Stimulated activated CD8-positive, alpha-beta memory T cell treated with anti-CD3 and anti-CD28 coated beads, Interleukin-15, amount 100 ng/mL, for 48 hours (primary cell): ENCODE measurements at regions not wholly inside any gene's neighbourhood (a gene's known extent, or its start where the extent isn't known, plus 50 kb on each side); places are given as distances from the start of the nearest gene placed in this dataset.
"Not testable (repeated sequence)": the region's sequence is repeated elsewhere in the genome, so short reads cannot be mapped to it uniquely, and the experiment has no call there.

Experiments used
- DNase-seq, 2 donors: peaks; one replicate each; pipeline ENCODE4 v3.0.0-alpha.2; 2020; ENCODE audit warnings: low read depth in 2 of 2

- no peak for DNase-seq
Measured at GRCh38 chr9:115301581-115301980, 183.6 kb upstream of the TNC start.

GRCh38 chr9:115305543-115305942 is 187.6 kb upstream of the TNC start:
- DNase-seq: no peak

GRCh38 chr9:115306865-115307264 is 188.9 kb upstream of the TNC start:
- DNase-seq: no peak

- DNase-seq: no peak
Measured at GRCh38 chr9:115313545-115313944, 195.6 kb upstream of the TNC start.

- DNase-seq: no peak
Measured at GRCh38 chr9:115326461-115326860, 208.5 kb upstream of the TNC start.

- DNase-seq: no peak
Measured at GRCh38 chr9:115327436-115328122, 209.6 kb upstream of the TNC start.

- DNase-seq: no peak
Measured at GRCh38 chr9:115328228-115328627, 210.3 kb upstream of the TNC start.

GRCh38 chr9:115328677-115329076 is 210.7 kb upstream of the TNC start:
- DNase-seq: no peak

- no peak for DNase-seq
Measured at GRCh38 chr9:115333277-115334070, 215.5 kb upstream of the TNC start.

- no peak for DNase-seq
Measured at GRCh38 chr9:115335439-115335838, 217.5 kb upstream of the TNC start.

GRCh38 chr9:115340314-115340713 is 222.4 kb upstream of the TNC start:
- DNase-seq: no peak

GRCh38 chr9:115341426-115341825 is 223.5 kb upstream of the TNC start:
- no peak for DNase-seq

GRCh38 chr9:115347776-115348175 is 229.8 kb upstream of the TNC start:
- not testable (repeated sequence) for DNase-seq

GRCh38 chr9:115348936-115349335 is 231.0 kb upstream of the TNC start:
- DNase-seq: not testable (repeated sequence)

GRCh38 chr9:115349542-115349941 is 231.6 kb upstream of the TNC start:
- DNase-seq: no peak

GRCh38 chr9:115350548-115350947 is 232.6 kb upstream of the TNC start:
- no peak for DNase-seq

GRCh38 chr9:115353681-115354080 is 235.7 kb upstream of the TNC start:
- DNase-seq: no peak

- no peak for DNase-seq
Measured at GRCh38 chr9:115357821-115358220, 239.9 kb upstream of the TNC start.

GRCh38 chr9:115359017-115359780 is 241.2 kb upstream of the TNC start:
- DNase-seq: no peak

- no peak for DNase-seq
Measured at GRCh38 chr9:115360122-115360521, 242.2 kb upstream of the TNC start.

GRCh38 chr9:115362101-115362500 is 244.1 kb upstream of the TNC start:
- no peak for DNase-seq

GRCh38 chr9:115362640-115363039 is 244.7 kb upstream of the TNC start:
- DNase-seq: no peak

GRCh38 chr9:115364991-115365390 is 247.0 kb upstream of the TNC start:
- DNase-seq: no peak
